ENCODE measurements at regions not wholly inside any gene's neighbourhood (a gene's known extent, or its start where the extent isn't known, plus 50 kb on each side); places are given as distances from the start of the nearest gene placed in this dataset.

GRCh38 chr5:32506799-32507198, 62.3 kb upstream of the ZFR start:
- Histone ChIP-seq H3K36me3 (no peaks in the 10 kb centered on the region), H3K27ac (no peak overlapping the region), H3K4me3 (no peak overlapping the region), H3K27me3 (replicated peaks in 1 of 7) (peaks cover 0 to 33% (median 0%) of the 10 kb centered on the region in 7 donors), H3K9me3 (no peaks in the 10 kb centered on the region), H3K4me1 (peaks cover 0 to 31% (median 9%) of the 10 kb centered on the region in 6 donors)
- DNase-seq = no peak
- 60 to 76% (median 72%) methylated on average over 1 of the region's 1 CpG for WGBS, 5 donors
- TF ChIP-seq POLR2AphosphoS5 (IDR thresholded peaks at IDR 0.05) (no peak), POLR2A (IDR thresholded peaks at IDR 0.05) (no peak), CTCF (IDR thresholded peaks at IDR 0.05 in 8 of 11, conservative IDR thresholded peaks at IDR 0.05 in 3 of 11) (no peak)
- intact Hi-C loops (cut with DNase I; ENCODE audit: low total_unique reads) = no loop called here

- no peaks in the 10 kb centered on the region for H3K9me3 ChIP-seq
- 29 to 51% (median 37%) methylated on average over 3 of the region's 3 CpGs for WGBS, 5 donors
- no peaks in the 10 kb centered on the region for H3K36me3 ChIP-seq
- intact Hi-C loops (cut with DNase I; ENCODE audit: low total_unique reads) = no loop called here
- DNase-seq = no peak
- peaks cover 0 to 38% (median 0%) of the 10 kb centered on the region in 7 donors for H3K27me3 ChIP-seq (replicated peaks in 1 of 7)
- H3K4me3 ChIP-seq = no peak overlapping the region
- H3K4me1 ChIP-seq = peaks cover 0 to 31% (median 9%) of the 10 kb centered on the region in 6 donors
- peak overlapping the region in 2 of 8 donors; percentile 19 to 45 for H3K27ac ChIP-seq
- no peak for TF ChIP-seq POLR2AphosphoS5 (IDR thresholded peaks at IDR 0.05)
- no peak for TF ChIP-seq POLR2A (IDR thresholded peaks at IDR 0.05)
- TF ChIP-seq CTCF (IDR thresholded peaks at IDR 0.05 in 8 of 11, conservative IDR thresholded peaks at IDR 0.05 in 3 of 11) = no peak
Measured at GRCh38 chr5:32506201-32506661, 61.7 kb upstream of the ZFR start.

- WGBS, 5 donors = 51 to 66% (median 59%) methylated on average over 2 of the region's 2 CpGs
- Histone ChIP-seq H3K4me3 (no peak overlapping the region), H3K9me3 (no peaks in the 10 kb centered on the region), H3K36me3 (no peaks in the 10 kb centered on the region), H3K27me3 (replicated peaks in 1 of 7) (peaks cover 0 to 42% (median 0%) of the 10 kb centered on the region in 7 donors), H3K4me1 (peaks cover 0 to 31% (median 9%) of the 10 kb centered on the region in 6 donors), H3K27ac (peak overlapping the region in 4 of 8 donors; percentile 40 to 52 (median 43))
- TF ChIP-seq POLR2AphosphoS5 (IDR thresholded peaks at IDR 0.05) = peak in 1 of 3 donors; percentile 30
- no peak for TF ChIP-seq POLR2A (IDR thresholded peaks at IDR 0.05)
- intact Hi-C loops (cut with DNase I; ENCODE audit: low total_unique reads) = no loop called here
- DNase-seq = no peak
Measured at GRCh38 chr5:32505756-32506155, 61.2 kb upstream of the ZFR start.

GRCh38 chr5:32504989-32505596, 60.6 kb upstream of the ZFR start:
- no peak for DNase-seq
- Histone ChIP-seq H3K4me1 (peaks cover 0 to 31% (median 9%) of the 10 kb centered on the region in 6 donors), H3K27me3 (replicated peaks in 1 of 7) (peaks cover 0 to 49% (median 0%) of the 10 kb centered on the region in 7 donors), H3K9me3 (no peaks in the 10 kb centered on the region), H3K4me3 (no peak overlapping the region), H3K27ac (peak overlapping the region in 4 of 8 donors; percentile 40 to 52 (median 43)), H3K36me3 (no peaks in the 10 kb centered on the region)
- WGBS, 5 donors = 6 to 13% (median 8%) methylated on average over 8 of the region's 8 CpGs
- intact Hi-C loops (cut with DNase I; ENCODE audit: low total_unique reads) = no loop called here
- TF ChIP-seq POLR2AphosphoS5 (IDR thresholded peaks at IDR 0.05) (no peak), CTCF (IDR thresholded peaks at IDR 0.05 in 8 of 11, conservative IDR thresholded peaks at IDR 0.05 in 3 of 11) (no peak), POLR2A (IDR thresholded peaks at IDR 0.05) (no peak)
